HUES48 (cell line): ENCODE measurements at regions not wholly inside any gene's neighbourhood (a gene's known extent, or its start where the extent isn't known, plus 50 kb on each side); places are given as distances from the start of the nearest gene placed in this dataset.

ENCODE experiments used
- H3K27ac ChIP-seq: one replicate; pipeline ENCODE4 v1.7.0; 2013; ENCODE audit warnings: low read depth, low read length, inconsistent platforms
- H3K27me3 ChIP-seq: 2 replicates; pipeline ENCODE4 v1.6.1; 2013; ENCODE audit warnings: mild to moderate bottlenecking, low read length; ENCODE audit not compliant: control insufficient read depth, insufficient read depth
- H3K36me3 ChIP-seq: 2 replicates; pipeline ENCODE4 v1.6.1; 2013; ENCODE audit warnings: low read length; ENCODE audit not compliant: control insufficient read depth, insufficient read depth
- H3K4me1 ChIP-seq: 2 replicates; pipeline ENCODE4 v1.6.1; 2013; ENCODE audit warnings: mild to moderate bottlenecking, low read length; ENCODE audit not compliant: control insufficient read depth, insufficient read depth
- H3K4me3 ChIP-seq: 2 replicates; pipeline ENCODE4 v1.5.1; 2013; ENCODE audit warnings: mild to moderate bottlenecking, low read depth, low read length
- H3K9ac ChIP-seq: 2 replicates; pipeline ENCODE4 v1.6.1; 2013; ENCODE audit warnings: mild to moderate bottlenecking, low read depth, low read length, moderate library complexity
- H3K9me3 ChIP-seq: 2 replicates; pipeline ENCODE4 v1.6.1; 2013; ENCODE audit warnings: low read length; ENCODE audit not compliant: control insufficient read depth, insufficient read depth

DNA sequence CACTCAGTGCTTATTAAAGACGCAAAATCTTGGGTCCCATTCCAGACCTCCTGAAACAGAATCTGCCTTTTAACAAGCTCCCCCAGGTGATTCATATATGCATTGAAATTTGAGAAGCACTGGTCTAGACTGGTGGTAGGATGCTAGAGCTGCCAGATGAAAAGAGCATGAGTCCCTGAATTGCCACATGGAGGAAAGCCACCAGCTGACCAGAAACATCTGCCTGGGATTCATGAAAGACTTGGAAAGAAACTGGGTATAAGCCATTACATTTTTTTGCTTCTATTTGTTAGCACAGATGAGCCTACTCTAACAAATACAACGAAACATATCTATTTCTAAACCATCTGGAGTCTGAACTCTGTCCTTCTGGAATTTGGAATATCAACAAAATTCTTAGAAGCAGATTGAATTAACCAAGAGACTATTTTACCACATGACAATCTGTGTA lies 228.9 kb downstream of the RBM43 start:
- Histone ChIP-seq H3K4me1 (0 out of 2 replicates have a peak, but pooled peaks cover 5% of the 10 kb centered on the region), H3K27ac (no peak overlapping the region)

GRCh38 chr2:151030663-151031230 lies 230.9 kb downstream of the RBM43 start:
- Histone ChIP-seq H3K27ac (no peak overlapping the region), H3K4me3 (no peak overlapping the region), H3K27me3 (no peaks in the 10 kb centered on the region), H3K36me3 (no peaks in the 10 kb centered on the region), H3K4me1 (no peaks in the 10 kb centered on the region), H3K9ac (no peak overlapping the region), H3K9me3 (no peaks in the 10 kb centered on the region)

More for the DNA sequence above, 228.9 kb downstream of the RBM43 start:
- H3K36me3 ChIP-seq, result no peaks in the 10 kb centered on the region
- H3K4me3 ChIP-seq, result no peak overlapping the region
- no peak overlapping the region for H3K9ac ChIP-seq
- H3K9me3 ChIP-seq, result no peaks in the 10 kb centered on the region
- no peaks in the 10 kb centered on the region for H3K27me3 ChIP-seq

DNA sequence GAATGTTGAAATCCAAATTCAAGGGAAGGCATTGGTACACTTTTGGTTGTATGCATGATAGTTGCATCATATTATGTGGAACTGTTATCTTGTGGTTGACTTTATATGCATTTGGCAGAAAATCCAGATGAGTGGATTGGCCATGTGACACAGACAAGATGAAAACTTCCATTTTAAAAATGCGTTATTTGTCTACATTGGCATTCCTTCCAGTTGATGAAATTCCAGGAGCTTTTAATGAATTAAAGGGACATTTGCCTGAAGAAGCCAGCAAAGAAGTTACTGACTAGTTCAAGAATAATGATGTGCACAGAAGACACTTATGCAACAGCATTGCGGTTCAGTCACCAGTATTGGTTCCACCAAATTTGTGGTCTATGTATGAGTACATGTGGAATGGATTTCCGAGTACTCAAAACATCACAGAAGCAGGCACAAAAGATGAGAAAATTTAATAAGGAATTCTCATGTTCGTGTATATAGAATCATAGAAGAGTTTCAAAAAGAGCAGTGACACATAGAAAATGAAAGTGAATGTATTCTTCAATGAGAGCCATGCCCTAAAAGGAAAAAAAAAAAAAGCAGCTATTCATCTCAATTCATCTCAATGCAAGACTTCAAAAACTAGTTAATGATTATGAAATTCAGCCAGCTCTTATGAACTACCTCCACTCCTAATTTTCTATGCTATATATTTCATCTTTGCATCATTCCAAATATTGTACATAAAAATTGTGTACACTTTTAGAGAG lies 232.1 kb downstream of the RBM43 start:
- H3K36me3 ChIP-seq, result no peaks in the 10 kb centered on the region
- no peaks in the 10 kb centered on the region for H3K9me3 ChIP-seq
- no peaks in the 10 kb centered on the region for H3K4me1 ChIP-seq
- no peaks in the 10 kb centered on the region for H3K27me3 ChIP-seq
- no peak overlapping the region for H3K9ac ChIP-seq
- H3K4me3 ChIP-seq, result no peak overlapping the region
- no peak overlapping the region for H3K27ac ChIP-seq

- Histone ChIP-seq H3K27me3 (no peaks in the 10 kb centered on the region), H3K9ac (no peak overlapping the region), H3K36me3 (no peaks in the 10 kb centered on the region), H3K9me3 (no peaks in the 10 kb centered on the region), H3K4me1 (no peaks in the 10 kb centered on the region), H3K27ac (no peak overlapping the region), H3K4me3 (no peak overlapping the region)
Measured at GRCh38 chr2:151028691-151029176, 232.9 kb downstream of the RBM43 start.

- H3K9ac ChIP-seq, result no peak overlapping the region
- H3K27me3 ChIP-seq, result no peaks in the 10 kb centered on the region
- H3K36me3 ChIP-seq, result no peaks in the 10 kb centered on the region
- H3K9me3 ChIP-seq, result no peaks in the 10 kb centered on the region
- no peak overlapping the region for H3K27ac ChIP-seq
- no peak overlapping the region for H3K4me3 ChIP-seq
- H3K4me1 ChIP-seq, result no peaks in the 10 kb centered on the region
Measured at GRCh38 chr2:151027151-151027550, 234.5 kb downstream of the RBM43 start.

- no peaks in the 10 kb centered on the region for H3K27me3 ChIP-seq
- H3K27ac ChIP-seq, result no peak overlapping the region
- H3K9me3 ChIP-seq, result no peaks in the 10 kb centered on the region
- H3K4me1 ChIP-seq, result no peaks in the 10 kb centered on the region
- H3K4me3 ChIP-seq, result no peak overlapping the region
- H3K36me3 ChIP-seq, result no peaks in the 10 kb centered on the region
- no peak overlapping the region for H3K9ac ChIP-seq
Measured at GRCh38 chr2:151025816-151026215, 235.8 kb downstream of the RBM43 start.

GRCh38 chr2:151024696-151025251 lies 236.9 kb downstream of the RBM43 start:
- Histone ChIP-seq H3K27ac (no peak overlapping the region), H3K9ac (no peak overlapping the region), H3K36me3 (no peaks in the 10 kb centered on the region), H3K27me3 (no peaks in the 10 kb centered on the region), H3K4me3 (no peak overlapping the region), H3K4me1 (no peaks in the 10 kb centered on the region), H3K9me3 (no peaks in the 10 kb centered on the region)

- Histone ChIP-seq H3K4me3 (no peak overlapping the region), H3K27ac (no peak overlapping the region), H3K27me3 (no peaks in the 10 kb centered on the region), H3K9me3 (no peaks in the 10 kb centered on the region), H3K9ac (no peak overlapping the region), H3K4me1 (no peaks in the 10 kb centered on the region), H3K36me3 (no peaks in the 10 kb centered on the region)
Measured at GRCh38 chr2:151021747-151022452, 239.8 kb downstream of the RBM43 start.

GRCh38 chr2:151020411-151020810 lies 241.3 kb downstream of the RBM43 start:
- no peaks in the 10 kb centered on the region for H3K27me3 ChIP-seq
- no peaks in the 10 kb centered on the region for H3K36me3 ChIP-seq
- no peak overlapping the region for H3K9ac ChIP-seq
- no peaks in the 10 kb centered on the region for H3K9me3 ChIP-seq
- H3K4me1 ChIP-seq, result no peaks in the 10 kb centered on the region
- no peak overlapping the region for H3K27ac ChIP-seq
- no peak overlapping the region for H3K4me3 ChIP-seq

DNA sequence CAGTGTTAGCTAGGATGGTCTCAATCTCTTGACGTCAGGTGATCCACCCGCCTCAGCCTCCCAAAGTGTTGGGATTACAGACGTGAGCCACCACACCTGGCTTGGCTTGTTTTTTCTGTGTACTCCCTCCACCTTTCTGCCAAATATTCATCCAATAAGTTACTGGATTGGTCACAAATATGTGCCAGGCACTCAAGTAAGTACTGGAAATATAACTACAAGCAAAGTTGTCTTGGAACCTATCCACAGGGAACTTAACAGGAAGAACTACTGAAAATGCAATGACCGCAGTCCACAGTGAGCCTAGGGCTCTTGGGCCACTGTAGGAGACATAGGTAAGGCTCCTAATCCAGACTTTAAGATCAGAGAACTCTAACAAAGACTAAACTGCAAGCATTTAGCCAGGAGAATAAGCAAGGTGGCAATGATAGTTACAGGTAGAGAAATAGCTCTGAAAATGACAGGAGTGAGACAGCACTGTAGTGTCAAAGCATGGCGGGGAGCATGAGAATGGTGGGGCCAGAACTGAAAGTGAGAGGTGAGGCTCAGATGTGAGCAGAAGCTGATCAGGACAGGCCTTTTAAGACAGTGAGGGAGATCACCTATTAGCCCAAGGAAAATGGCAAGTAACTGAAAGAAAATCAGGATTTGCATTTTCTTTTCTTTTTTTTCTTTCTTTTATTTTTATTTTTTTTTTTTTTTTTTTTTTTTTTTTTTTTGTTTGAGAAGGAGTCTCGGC lies 252.1 kb downstream of the RBM43 start:
- Histone ChIP-seq H3K4me1 (no peaks in the 10 kb centered on the region), H3K36me3 (no peaks in the 10 kb centered on the region), H3K27me3 (no peaks in the 10 kb centered on the region)

More for the DNA sequence above, 252.1 kb downstream of the RBM43 start:
- Histone ChIP-seq H3K9me3 (no peaks in the 10 kb centered on the region), H3K27ac (no peak overlapping the region), H3K4me3 (no peak overlapping the region), H3K9ac (no peak overlapping the region)
